T-helper 2 cell treated with Interferon-gamma antibody and Interleukin-4, amounts not matched to agents 100 ng/mL and 5 ng/mL, for 36 hours (primary cell): ENCODE measurements at regions not wholly inside any gene's neighbourhood (a gene's known extent, or its start where the extent isn't known, plus 50 kb on each side); places are given as distances from the start of the nearest gene placed in this dataset.
"Not testable (repeated sequence)": the region's sequence is repeated elsewhere in the genome, so short reads cannot be mapped to it uniquely, and the experiment has no call there.

Experiments
- intact Hi-C: fragments of 100-400 bp; cut with micrococcal nuclease; formaldehyde crosslinking; loops from one replicate; pipeline ENCODE4 v1.15.1; 2023

DNA sequence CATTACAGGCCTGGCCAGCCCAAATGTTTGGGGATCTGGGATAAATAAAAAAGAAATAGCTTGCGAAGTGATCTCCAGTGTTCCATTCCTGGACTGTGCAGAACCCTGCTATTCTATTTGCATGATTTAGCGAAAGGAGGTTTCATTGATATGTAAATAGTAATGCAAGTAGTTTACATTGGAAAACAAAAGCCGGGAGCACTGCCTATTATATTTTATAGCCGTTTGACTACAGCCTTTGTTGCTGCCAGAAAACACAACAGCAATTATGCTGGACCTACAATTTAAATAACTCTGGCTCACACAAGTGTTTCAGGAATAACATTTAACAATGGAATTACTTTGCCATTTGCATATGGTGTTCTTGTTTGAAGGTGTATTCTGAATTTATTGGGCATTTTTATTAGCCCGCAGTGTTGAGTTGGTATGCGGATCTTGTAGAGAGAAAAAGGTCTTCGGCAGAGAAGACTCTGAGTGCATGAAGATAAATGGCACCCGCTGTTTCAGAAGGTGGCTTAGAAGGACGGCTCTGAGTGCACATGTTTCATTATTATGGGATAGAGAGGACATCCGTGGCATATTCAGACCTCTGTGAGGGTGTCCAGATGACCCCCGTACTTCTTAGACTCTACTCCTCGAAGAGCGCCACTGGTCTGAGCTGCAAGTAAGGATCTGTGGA, 315.0 kb downstream of the BRD1 start:
- intact Hi-C loops = no loop called here

DNA sequence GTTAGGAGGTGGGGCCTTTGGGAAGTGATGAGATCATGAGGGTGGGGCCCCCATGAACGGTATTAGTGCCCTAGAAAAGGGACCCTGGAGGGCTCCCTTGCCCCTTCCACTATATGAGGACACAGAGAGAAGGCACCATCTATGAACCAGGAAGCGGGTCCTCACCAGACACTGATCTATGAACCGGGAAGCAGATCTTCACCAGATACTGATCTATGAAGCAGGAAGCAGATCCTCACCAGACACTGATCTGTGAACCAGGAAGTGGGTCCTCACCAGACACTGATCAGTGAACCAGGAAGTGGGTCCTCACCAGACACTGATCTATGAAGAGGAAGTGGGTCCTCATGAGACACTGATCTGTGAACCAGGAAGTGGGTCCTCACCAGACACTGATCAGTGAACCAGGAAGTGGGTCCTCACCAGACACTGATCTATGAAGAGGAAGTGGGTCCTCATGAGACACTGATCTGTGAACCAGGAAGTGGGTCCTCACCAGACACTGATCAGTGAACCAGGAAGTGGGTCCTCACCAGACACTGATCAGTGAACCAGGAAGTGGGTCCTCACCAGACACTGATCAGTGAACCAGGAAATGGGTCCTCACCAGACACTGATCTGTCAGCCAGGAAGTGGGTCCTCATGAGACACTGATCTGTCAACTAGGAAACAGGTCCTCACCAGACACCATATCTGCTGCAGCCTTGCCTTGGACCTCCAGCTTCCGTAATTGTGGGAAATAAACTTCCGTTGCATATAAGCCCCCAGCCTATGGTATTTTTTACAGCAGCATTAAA, 316.1 kb downstream of the BRD1 start:
- intact Hi-C loops = not testable (repeated sequence)

DNA sequence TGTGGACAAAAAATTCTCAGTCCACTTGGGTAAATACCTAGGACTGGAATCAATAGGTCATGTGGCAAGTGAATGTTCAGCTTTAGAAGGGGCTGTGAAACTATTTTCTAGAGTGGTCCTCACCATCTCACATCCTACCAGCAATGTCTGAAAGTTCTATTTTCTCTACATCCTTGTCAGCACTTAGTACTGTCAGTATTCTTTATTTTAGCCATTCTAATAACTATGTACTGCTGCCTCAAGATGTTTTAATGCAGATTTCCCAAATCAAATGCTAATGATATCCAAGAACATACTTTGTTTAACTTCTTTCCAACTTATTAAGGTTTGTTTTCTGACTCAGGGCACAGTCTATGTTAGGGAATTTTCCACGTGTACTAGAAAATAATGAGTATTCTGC, 317.0 kb downstream of the BRD1 start:
- intact Hi-C loops = no loop called here

DNA sequence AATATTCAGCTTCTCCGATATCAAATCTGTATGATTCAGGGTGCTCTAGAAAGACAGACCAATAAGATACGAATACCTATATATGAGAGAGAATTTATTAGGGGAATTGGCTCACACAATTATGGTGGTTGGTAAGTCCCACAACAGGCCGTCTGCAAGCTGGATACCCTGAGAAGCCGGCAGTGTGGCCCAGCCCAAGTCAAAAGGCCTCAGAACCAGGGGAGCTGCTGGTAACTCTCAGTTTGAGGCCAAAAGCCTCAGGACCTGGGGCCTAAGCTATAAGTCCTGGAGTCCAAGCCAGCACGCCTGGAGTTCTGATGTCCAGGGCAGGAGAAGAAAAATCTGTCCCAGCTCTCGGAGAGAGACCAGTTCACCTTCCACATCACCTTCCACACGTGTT, 318.7 kb downstream of the BRD1 start:
- intact Hi-C loops = no loop called here

DNA sequence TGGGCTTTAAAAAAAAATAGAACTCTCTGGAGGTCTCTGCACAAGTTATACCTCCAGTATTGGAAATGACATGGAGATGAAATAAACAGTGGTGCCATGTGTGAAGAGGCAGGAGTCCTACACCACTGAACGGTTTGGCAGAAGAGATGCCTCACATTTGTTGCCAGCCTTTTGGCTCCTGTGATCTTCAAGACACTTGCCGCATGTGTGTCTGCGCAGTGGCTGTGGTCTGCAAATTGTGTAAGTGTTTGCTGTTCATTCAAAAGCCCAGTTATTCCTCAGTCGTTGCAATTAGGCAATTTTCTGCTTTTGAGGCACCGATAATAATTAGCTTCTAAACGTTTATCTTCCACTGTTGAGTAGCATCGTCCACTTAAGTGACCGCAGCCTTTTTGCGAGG, 319.1 kb downstream of the BRD1 start:
- intact Hi-C loops = no loop called here

DNA sequence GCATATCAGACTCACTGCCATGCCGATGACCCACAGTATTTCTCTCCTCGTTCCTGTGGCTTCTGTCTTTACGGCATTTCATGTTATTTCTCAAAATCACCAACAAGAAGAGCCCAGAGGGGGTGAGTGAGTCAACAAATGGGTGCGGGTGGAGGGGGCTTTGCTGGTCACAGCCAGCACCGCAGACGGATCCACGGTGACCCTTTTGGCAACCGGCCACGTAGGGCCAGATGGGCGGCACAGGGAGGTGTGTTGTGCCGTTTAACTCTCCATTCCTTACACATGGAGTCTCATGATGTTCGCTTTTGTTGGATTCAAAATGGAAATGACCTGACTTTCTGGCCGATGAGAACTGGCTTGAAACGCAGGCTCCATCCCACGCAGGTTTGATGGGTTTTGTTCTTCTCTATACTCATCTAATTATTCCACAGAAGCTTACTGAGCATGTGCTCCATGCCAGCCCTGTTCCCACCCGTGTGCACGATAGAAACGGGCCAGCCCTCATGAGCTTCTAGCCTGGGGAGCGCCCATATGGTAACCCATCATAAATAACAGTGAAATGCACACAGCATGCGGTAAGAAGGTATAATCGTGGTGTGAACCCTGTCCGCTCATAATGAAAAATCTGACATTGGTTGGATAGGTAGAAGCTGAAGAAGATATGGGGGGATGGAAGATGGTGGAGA, 319.9 kb downstream of the BRD1 start:
- intact Hi-C loops = no loop called here

DNA sequence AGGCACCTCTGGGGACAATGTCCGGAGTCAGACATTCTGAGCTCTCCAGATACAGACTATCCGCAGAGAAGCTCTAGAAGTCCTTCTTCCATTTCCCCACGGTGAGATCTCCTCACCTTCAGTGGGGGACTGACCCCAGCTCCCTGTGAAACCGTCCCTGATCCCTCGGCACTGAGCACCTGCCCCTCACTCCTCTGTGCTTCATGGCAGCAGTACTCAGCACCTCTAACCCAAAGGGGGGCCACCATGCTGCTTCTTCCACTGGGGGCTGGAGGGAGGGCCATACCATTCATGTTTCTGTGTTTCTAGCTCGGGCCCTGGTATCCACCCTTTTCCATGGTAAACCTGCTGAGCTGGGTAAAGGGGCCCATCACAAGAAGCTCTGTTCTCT, 321.7 kb downstream of the BRD1 start:
- intact Hi-C loops = no loop called here

DNA sequence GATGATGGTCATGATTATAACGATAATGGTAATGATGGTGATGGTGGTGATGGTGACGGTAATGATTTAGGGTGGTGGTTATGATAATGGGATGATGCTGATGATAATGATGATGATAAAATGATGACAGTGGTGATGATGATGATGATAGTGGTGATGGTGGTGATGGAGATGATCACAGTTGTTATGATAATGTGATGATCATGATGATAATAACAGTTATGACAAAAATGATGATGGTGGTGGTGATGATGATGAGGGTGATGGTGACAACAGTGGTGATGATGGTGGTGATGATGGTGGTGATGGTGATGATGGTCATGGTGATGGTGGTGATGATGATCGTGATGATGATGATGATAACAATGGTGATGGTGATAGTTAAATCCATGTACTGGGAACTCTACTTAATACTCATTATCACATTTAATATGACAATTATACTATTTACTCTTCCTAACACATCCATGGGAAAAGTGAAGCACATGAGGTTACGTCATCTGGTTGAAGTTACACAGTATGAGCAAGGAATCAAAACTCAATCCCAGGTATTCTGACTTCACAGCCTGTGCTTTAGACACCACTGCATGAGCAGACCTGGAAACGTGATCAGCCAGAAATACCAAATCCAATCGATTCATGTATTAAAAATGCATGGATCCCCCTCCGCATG, 322.2 kb downstream of the BRD1 start:
- intact Hi-C loops = no loop called here

DNA sequence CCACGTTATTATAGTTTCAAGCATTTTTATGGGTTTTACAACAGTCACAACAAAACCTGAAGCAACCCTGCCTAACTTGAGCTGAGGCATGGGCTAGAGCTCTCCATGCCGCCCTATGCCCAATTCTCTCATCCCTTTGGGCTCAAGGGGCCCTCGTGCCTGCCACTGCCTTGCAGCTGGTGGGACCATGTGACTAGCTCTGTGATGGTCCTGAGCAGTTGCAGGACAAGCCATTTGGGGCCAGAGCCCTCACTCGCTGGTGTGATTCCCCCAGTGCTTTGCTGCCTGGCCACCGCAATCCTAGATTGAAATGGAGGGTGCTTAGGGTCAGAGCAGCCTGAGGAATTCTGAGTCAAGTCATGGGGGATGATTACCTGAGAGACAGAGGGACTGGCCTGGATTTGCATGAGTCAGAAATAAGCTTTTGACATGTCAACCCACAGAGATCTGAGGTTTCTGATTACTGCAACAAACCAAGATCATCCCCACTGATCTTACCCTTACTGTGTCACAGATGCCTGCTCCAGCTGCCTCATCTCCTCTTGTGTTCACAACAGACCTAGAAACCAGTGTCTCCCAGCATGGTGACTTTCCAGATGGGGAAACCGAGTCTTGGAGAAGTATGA, 323.7 kb downstream of the BRD1 start:
- intact Hi-C loops = no loop called here

DNA sequence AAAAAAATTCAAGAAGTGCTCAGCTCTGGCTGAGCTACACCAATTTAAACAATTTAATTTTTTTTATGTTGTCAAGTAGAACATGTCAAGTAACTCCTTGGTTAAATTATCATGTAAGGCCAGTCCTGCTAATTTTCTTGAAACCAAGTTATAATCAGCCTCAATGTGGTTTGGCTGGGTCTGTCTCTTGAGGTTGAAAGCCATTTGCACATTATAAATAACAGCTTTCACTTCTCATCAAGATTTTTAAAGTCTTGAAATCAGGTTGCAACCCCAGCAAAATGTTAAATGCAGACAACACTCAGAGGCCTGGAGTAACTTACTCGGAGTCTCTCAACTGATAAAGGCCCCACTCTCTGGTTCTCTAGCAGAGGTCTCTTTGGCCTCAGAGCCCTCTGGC, 324.4 kb downstream of the BRD1 start:
- intact Hi-C loops = no loop called here

DNA sequence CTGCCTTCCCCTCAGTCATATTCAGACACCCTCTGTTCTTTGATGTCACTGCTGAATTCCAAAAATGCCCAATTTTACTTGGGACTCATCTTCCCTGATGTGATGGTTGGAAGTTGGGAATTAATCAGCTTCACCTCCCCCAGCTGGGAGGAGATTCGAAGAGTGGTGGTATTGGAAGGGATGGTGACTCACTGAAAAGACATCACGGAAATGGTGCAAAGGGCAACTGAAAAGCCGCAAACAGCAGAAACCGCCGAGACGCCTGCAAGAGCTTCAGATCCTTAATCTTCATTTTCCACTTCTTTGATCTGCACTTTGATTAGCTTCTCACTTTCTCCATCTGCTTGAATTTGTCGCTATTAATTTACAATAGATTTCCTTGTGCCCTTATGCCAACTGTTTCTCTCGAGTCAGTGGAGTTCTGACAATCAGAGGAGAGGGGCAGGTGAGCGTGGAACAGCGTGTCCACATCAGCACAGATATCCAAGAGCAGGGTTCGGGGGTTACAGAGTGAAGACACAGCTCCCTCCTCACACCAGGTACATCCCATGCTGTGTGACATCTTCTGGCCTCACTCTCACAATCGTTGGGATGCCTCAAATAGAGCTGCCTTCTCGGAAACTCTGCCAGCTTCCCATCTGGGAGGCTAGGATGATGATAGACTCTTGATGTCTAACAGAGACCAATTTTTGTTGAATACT, 325.4 kb downstream of the BRD1 start:
- intact Hi-C loops = no loop called here

DNA sequence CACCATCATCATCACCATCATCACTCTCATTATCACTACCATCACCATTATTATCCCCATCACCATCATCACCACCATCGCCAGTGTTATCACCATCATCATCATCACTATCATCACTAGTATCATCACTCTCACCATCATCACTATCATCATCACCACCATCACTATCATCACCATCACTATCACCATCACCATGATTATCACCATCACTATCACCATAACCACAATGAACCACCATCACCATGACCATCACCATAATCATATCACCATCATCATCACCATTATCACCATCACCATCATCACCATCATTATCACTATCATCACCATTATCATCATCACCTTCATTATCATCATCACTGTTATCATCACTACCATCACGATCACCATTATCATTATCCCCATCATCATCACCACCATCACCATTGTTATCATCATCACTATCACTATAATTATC, 326.7 kb downstream of the BRD1 start:
- intact Hi-C loops = no loop called here

DNA sequence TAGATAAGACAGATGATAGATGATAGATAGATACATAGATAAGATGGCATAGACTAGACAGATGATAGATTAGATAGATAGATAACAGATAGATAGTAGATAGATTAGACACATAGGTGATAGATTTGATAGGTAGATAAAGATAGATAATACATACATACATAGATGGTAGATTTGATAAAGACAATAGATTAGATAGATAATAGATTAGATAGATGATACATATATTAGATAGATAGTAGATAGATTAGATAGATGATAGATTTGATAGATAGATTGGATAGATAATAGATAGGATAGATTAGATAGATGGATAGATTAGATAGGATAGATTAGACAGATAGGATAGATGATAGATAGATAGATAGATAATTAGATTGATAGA, 327.6 kb downstream of the BRD1 start:
- intact Hi-C loops = no loop called here

DNA sequence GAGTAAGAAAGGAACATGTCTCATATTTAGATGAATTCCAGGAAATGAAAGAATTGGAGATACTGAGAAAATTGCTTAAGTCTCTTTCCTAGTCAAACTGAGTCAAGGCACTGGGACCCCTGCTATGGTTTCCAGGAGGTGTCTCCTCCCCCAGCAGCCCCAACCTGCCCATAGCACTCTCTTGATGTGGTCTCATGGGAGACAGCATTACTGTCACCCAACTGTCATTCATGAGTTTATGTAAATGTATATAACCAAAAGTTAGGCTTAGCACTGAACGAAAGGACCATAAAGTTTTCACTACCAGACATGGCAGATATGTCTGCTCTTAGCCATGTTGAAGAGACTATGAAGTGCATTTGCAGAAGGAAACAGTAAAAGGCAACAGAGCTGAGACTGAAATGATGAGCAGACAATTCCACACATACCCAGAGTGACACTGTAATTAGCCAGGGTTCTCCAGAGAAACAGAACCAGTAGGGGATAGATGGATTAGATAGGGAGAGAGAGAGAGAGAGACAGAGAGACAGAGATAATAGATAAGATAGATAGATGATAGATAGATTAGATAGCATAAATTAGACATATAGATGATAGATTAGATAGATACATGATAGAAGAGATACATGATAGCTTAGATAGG, 328.1 kb downstream of the BRD1 start:
- intact Hi-C loops = no loop called here

DNA sequence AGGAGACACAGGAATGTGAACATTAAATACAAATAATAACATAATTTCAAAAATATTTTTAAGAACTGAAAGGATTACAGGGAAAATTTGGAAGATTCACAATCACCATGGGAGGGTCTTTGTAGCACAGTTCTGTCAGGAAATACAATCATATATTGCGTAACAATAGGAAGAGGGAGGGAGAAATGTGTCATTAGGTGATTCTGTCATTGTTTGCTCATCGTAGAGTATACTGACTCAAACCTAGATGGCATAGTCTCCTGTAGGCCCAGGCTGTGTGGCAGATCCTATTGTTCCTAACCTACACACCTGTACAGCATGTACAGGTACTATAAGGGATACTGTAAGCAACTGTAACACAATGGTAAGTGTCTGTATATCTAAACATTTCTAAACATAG, 330.4 kb downstream of the BRD1 start:
- intact Hi-C loops = no loop called here

DNA sequence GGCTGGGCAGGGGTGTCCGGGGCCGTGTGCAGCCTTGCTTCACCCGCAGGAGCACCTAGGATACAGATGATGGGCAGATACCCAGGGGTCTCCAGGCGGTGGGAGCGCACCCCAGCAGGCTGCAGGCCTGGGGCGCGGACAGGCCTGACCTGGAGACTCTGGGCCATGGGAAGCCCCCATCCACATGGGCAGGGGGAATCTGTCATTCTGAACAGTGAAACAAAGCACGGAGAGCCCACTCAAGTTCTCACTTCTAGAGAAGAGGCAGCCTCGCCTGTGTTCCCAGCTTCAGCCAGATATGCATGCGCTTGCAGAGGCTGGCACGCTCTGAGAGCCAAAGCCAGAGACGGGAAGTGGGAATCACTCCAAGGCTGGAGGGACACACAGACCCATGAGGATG, 333.1 kb downstream of the BRD1 start:
- intact Hi-C loops = no loop called here

DNA sequence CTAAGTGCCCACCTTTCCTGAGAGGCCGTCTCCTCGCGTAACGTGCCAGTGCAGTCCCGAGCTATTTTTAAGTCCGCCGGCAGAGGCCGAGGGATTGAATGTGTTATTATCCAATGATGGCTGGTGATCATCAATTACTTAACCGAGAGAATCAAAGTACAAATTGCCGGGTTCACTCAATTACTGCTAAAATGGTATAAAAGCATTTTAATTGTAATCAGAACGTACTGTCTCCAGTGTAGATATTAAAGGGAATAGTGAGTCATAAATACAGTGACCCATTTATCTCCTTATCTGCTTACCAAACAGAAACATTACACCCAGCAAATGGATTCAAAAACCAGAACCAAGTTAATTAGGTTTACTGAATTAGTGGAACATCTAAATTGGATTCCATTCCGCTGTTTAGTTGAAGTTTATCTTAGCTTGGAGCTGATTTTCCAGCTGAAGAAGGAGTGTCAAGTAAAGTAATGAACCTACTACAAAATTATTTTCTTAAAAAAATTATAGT, 334.9 kb downstream of the BRD1 start:
- intact Hi-C loops = no loop called here

DNA sequence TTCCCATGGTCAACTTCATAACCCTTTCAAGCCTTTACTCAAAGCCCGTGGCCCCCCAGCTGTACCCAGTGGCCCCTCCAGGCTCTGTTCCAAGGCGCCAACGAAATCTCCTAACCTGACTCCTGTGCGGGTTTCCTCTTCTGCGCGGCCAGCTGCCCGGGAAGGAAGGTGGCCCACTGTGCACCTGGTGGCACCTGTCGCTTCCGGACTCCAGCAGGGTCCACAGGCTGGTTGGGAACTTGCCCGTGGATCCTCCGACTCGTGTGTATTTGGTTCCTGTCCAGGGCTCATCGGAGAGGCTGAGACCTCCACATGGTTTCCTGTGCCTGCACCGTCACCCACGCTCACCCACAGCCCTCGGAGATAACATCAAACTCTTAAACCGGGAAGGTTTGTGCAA, 335.4 kb downstream of the BRD1 start:
- intact Hi-C loops = no loop called here

DNA sequence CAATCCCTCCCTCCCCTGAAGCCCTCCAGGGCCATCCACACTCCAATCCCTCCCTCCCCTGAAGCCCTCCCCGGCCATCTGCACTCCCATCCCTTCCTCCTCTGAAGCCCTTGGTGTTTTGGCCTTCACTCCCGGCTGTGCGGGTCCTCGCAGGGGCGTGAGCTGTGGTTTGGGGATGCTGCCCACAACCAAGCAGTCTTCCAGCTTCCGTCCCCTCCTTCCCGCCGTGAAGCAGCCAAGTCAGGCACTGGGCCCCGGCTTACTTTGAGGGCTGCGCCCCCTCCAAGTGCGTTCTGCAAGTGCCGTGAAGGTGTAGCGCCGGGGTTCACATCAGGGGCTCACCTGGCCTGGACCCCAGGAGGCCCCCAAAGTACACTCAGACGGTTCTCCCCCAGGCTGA, 335.9 kb downstream of the BRD1 start:
- intact Hi-C loops = no loop called here

DNA sequence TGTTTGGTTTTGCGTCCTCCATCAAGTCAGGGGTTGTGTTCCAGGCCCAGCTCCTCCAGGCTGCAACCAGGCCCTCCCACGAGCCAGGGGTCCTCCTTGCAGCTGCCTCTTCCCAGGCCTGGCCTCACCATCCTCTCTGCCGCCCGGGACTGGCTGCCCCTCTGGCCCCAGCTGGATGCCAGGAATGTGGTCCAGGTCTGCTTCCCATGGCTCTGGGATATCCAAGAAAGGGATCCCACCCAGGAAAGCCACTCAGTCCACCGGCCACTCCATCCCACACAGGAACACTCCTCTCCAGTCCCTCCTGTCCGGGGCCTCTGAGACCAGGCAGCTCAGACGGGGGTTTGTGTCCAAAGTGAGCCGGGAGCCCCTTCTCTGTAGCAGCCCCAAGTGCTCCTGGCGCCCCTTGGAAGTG, 336.4 kb downstream of the BRD1 start:
- intact Hi-C loops = no loop called here
